Prostate gland (tissue), 2 donors: ENCODE measurements at regions not wholly inside any gene's neighbourhood (a gene's known extent, or its start where the extent isn't known, plus 50 kb on each side); places are given as distances from the start of the nearest gene placed in this dataset.

Source experiments
- DNase-seq: peaks from one replicate; pipeline ENCODE4 v3.0.0-alpha.2; 2019; ENCODE audit warnings: low spot score
- H3K27ac ChIP-seq, 2 donors: fragments of 200-600 bp; sonication (generic); 2 replicates each; pipeline ENCODE4 v1.5.1; 2017 to 2019
- H3K27me3 ChIP-seq: fragments of 200-600 bp; sonication (generic); replicated peaks from 2 replicates; pipeline ENCODE4 v1.5.1; 2019; ENCODE audit not compliant: insufficient read depth
- H3K36me3 ChIP-seq, 2 donors: fragments of 200-600 bp; sonication (generic); 1 replicate in 1 of 2; 2 replicates in 1 of 2; pipeline versions ENCODE4 v1.5.1 to v1.8.1; 2017 to 2019
- H3K4me1 ChIP-seq: fragments of 200-600 bp; sonication (generic); replicated peaks from 2 replicates; pipeline ENCODE4 v1.5.1; 2019
- H3K4me3 ChIP-seq, 2 donors: fragments of 200-600 bp; sonication (generic); 2 replicates each; pipeline ENCODE4 v1.5.1; 2017 to 2019
- H3K9me3 ChIP-seq: fragments of 200-600 bp; sonication (generic); 2 replicates; pipeline ENCODE4 v1.5.1; 2017
- CTCF ChIP-seq, 4 experiments: fragments of 200-600 bp in 2 of 4; fragments of 450-650 bp in 2 of 4; sonication (generic) in 2 of 4; IDR thresholded peaks; 1 replicate in 3 of 4; 2 replicates in 1 of 4; pipeline ENCODE4 v1.5.1; 2016 to 2019; ENCODE audit warnings: antibody characterized with exemption in 4 of 4, mild to moderate bottlenecking in 2 of 4, moderate library complexity in 2 of 4
- POLR2A ChIP-seq: fragments of 450-650 bp; IDR thresholded peaks from one replicate; pipeline ENCODE4 v1.6.1; 2016; ENCODE audit warnings: antibody characterized with exemption, mild to moderate bottlenecking
- POLR2AphosphoS5 ChIP-seq: sonication (generic); formaldehyde crosslinking; IDR thresholded peaks from one replicate; pipeline ENCODE4 v1.6.1; 2017; ENCODE audit warnings: antibody characterized with exemption
- WGBS: methylation state at CpG from one replicate; pipeline ENCODE4 v1.1.5; 2018; 5-methylcytosine and 5-hydroxymethylcytosine counted together
- intact Hi-C: fragments of 100-400 bp; cut with DNase I; formaldehyde crosslinking; loops from one replicate; pipeline ENCODE4 v1.14.2; 2022

- H3K27ac ChIP-seq: no peak overlapping the region
- intact Hi-C loops: no loop called here
- no peak overlapping the region for H3K4me3 ChIP-seq
- peaks cover 3% of the 10 kb centered on the region for H3K4me1 ChIP-seq
- H3K36me3 ChIP-seq: no peaks in the 10 kb centered on the region
- WGBS: 81% methylated on average over 4 of the region's 4 CpGs
- TF ChIP-seq CTCF (IDR thresholded peaks at IDR 0.05) (no peak), POLR2A (no peak), POLR2AphosphoS5 (no peak)
- DNase-seq: no peak
- no peaks in the 10 kb centered on the region for H3K27me3 ChIP-seq
- H3K9me3 ChIP-seq: no peaks in the 10 kb centered on the region
Observed at GRCh38 chr20:53848304-53848703, 222.1 kb downstream of the BCAS1 start.

GRCh38 chr20:53847837-53848170, 222.6 kb downstream of the BCAS1 start:
- H3K4me3 ChIP-seq: no peak overlapping the region
- TF ChIP-seq POLR2A (no peak), CTCF (IDR thresholded peaks at IDR 0.05) (no peak), POLR2AphosphoS5 (no peak)
- intact Hi-C loops: no loop called here
- no peaks in the 10 kb centered on the region for H3K9me3 ChIP-seq
- no peak overlapping the region for H3K27ac ChIP-seq
- peaks cover 3% of the 10 kb centered on the region for H3K4me1 ChIP-seq
- no peaks in the 10 kb centered on the region for H3K36me3 ChIP-seq
- H3K27me3 ChIP-seq: no peaks in the 10 kb centered on the region
- DNase-seq: no peak
- WGBS: 87% methylated on average over 2 of the region's 2 CpGs

- no peak overlapping the region for H3K27ac ChIP-seq
- H3K27me3 ChIP-seq: no peaks in the 10 kb centered on the region
- peaks cover 3% of the 10 kb centered on the region for H3K4me1 ChIP-seq
- no peak for DNase-seq
- intact Hi-C loops: no loop called here
- TF ChIP-seq POLR2AphosphoS5 (no peak), POLR2A (no peak), CTCF (IDR thresholded peaks at IDR 0.05) (no peak)
- H3K36me3 ChIP-seq: no peaks in the 10 kb centered on the region
- no peaks in the 10 kb centered on the region for H3K9me3 ChIP-seq
- H3K4me3 ChIP-seq: no peak overlapping the region
- 58% methylated on average over 8 of the region's 8 CpGs for WGBS
Observed at GRCh38 chr20:53847139-53847836, 223.1 kb downstream of the BCAS1 start.

- no peaks in the 10 kb centered on the region for H3K27me3 ChIP-seq
- intact Hi-C loops: no loop called here
- 88% methylated on average over 10 of the region's 10 CpGs for WGBS
- no peak for DNase-seq
- H3K4me3 ChIP-seq: no peak overlapping the region
- peaks cover 3% of the 10 kb centered on the region for H3K4me1 ChIP-seq
- TF ChIP-seq POLR2AphosphoS5: no peak
- peak overlapping the region in 1 of 2 donors; percentile 6 for H3K27ac ChIP-seq
- no peaks in the 10 kb centered on the region for H3K9me3 ChIP-seq
- no peaks in the 10 kb centered on the region for H3K36me3 ChIP-seq
Observed at GRCh38 chr20:53846640-53847039, 223.8 kb downstream of the BCAS1 start.

- Histone ChIP-seq H3K9me3 (no peaks in the 10 kb centered on the region), H3K4me1 (peaks cover 3% of the 10 kb centered on the region), H3K27me3 (no peaks in the 10 kb centered on the region), H3K4me3 (no peak overlapping the region), H3K27ac (no peak overlapping the region), H3K36me3 (no peaks in the 10 kb centered on the region)
- TF ChIP-seq CTCF (IDR thresholded peaks at IDR 0.05) (no peak), POLR2AphosphoS5 (no peak), POLR2A (no peak)
- WGBS: 53% methylated on average over 1 of the region's 1 CpG
- intact Hi-C loops: no loop called here
- DNase-seq: no peak
Observed at GRCh38 chr20:53845980-53846379, 224.4 kb downstream of the BCAS1 start.
